ENCODE measurements at regions not wholly inside any gene's neighbourhood (a gene's known extent, or its start where the extent isn't known, plus 50 kb on each side); places are given as distances from the start of the nearest gene placed in this dataset.

GRCh38 chr15:47885920-47886319, 168.6 kb downstream of the SEMA6D start:
- TF ChIP-seq, protein P1, sequence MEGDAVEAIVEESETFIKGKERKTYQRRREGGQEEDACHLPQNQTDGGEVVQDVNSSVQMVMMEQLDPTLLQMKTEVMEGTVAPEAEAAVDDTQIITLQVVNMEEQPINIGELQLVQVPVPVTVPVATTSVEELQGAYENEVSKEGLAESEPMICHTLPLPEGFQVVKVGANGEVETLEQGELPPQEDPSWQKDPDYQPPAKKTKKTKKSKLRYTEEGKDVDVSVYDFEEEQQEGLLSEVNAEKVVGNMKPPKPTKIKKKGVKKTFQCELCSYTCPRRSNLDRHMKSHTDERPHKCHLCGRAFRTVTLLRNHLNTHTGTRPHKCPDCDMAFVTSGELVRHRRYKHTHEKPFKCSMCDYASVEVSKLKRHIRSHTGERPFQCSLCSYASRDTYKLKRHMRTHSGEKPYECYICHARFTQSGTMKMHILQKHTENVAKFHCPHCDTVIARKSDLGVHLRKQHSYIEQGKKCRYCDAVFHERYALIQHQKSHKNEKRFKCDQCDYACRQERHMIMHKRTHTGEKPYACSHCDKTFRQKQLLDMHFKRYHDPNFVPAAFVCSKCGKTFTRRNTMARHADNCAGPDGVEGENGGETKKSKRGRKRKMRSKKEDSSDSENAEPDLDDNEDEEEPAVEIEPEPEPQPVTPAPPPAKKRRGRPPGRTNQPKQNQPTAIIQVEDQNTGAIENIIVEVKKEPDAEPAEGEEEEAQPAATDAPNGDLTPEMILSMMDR (IDR thresholded peaks at IDR 0.05) = no peak
- no peak for TF ChIP-seq POLR2AphosphoS5 (IDR thresholded peaks at IDR 0.05)

All from suprapubic skin (tissue), 3 donors.